Cardiac muscle cell (in vitro differentiated cells and primary cell): ENCODE measurements at regions not wholly inside any gene's neighbourhood (a gene's known extent, or its start where the extent isn't known, plus 50 kb on each side); places are given as distances from the start of the nearest gene placed in this dataset.

ENCODE experiments used
- DNase-seq, 2 donors: peaks; one replicate each; pipeline versions ENCODE4 v3.0.0 to v3.0.0-alpha.2; 2010 to 2017; ENCODE audit warnings: low read depth in 1 of 2, low spot score in 1 of 2
- H3K27ac ChIP-seq: fragments of 200-600 bp; sonication (generic); 2 replicates; pipeline ENCODE4 v1.5.1; 2016
- H3K27me3 ChIP-seq: fragments of 200-600 bp; sonication (generic); 2 replicates; pipeline ENCODE4 v1.6.0; 2016; ENCODE audit warnings: control low read depth
- H3K36me3 ChIP-seq: fragments of 200-600 bp; sonication (generic); 2 replicates; pipeline ENCODE4 v1.5.1; 2016; ENCODE audit warnings: control low read depth
- H3K4me1 ChIP-seq: fragments of 200-600 bp; sonication (generic); 2 replicates; pipeline ENCODE4 v1.8.1; 2017; ENCODE audit warnings: low read depth, mild to moderate bottlenecking, mixed run types
- H3K4me3 ChIP-seq: fragments of 200-600 bp; sonication (generic); 2 replicates; pipeline ENCODE4 v1.5.1; 2016; ENCODE audit warnings: mild to moderate bottlenecking
- H3K9me3 ChIP-seq: fragments of 200-600 bp; sonication (generic); 2 replicates; pipeline ENCODE4 v1.5.1; 2017; ENCODE audit warnings: low read depth, mild to moderate bottlenecking, control low read depth
- TF ChIP-seq, protein P1 (sequence below): IDR thresholded peaks from 2 replicates; pipeline ENCODE4 v1.5.1; 2012; ENCODE audit warnings: low read depth, mild to moderate bottlenecking, low read length

DNA sequence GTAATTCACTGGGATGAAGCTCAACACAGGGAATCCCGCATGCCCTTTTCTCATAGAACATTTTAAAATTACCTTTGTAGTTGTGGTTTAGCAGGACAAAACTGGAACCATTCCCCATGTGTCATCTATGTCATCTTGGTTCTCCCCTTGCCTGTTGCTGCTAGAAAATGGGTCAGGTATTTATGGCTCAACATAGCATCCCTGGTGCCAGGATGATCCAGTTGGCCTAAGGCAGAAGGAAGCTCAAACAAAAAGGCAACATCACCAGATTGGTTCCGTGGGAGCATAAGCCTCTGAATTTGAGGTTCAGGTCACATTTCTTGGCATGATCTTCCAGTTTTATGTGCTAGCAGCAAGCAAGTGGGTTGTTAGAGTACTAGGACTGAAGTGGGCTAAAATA lies 552.6 kb upstream of the BOD1L1 start:
- TF ChIP-seq, protein P1, sequence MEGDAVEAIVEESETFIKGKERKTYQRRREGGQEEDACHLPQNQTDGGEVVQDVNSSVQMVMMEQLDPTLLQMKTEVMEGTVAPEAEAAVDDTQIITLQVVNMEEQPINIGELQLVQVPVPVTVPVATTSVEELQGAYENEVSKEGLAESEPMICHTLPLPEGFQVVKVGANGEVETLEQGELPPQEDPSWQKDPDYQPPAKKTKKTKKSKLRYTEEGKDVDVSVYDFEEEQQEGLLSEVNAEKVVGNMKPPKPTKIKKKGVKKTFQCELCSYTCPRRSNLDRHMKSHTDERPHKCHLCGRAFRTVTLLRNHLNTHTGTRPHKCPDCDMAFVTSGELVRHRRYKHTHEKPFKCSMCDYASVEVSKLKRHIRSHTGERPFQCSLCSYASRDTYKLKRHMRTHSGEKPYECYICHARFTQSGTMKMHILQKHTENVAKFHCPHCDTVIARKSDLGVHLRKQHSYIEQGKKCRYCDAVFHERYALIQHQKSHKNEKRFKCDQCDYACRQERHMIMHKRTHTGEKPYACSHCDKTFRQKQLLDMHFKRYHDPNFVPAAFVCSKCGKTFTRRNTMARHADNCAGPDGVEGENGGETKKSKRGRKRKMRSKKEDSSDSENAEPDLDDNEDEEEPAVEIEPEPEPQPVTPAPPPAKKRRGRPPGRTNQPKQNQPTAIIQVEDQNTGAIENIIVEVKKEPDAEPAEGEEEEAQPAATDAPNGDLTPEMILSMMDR: no peak
- H3K4me1 ChIP-seq: peaks cover 4% of the 10 kb centered on the region

DNA sequence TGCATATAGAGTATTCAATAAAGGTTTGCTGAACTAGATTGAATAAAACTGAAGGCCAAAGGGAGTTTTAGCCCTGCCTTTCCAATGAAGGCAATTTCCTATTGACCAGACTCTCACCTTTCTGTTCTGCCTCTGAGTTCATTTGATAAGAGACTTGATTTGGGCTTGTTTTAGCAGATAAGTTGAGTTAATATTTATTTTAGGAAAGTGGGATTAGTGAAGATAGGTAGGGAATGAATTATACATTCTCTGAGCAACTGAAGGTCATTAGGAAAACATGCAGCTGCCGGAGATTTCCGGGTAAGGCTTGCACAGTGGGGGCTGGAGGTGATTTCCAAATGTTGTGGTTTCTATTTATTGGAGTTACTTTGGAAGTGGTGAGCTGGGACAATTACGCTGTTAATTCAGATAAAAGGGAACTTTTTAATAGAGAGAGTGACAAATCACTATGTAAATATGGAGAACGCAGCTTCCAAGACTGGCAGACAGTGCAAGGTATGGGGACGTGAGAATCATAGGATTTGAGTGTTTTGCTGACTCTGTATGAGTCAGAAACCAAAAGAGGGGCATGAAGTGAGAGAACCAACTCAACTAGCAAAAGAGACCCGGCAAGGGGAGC lies 553.6 kb upstream of the BOD1L1 start:
- Histone ChIP-seq H3K4me3 (no peak overlapping the region), H3K27ac (no peak overlapping the region), H3K36me3 (no peaks in the 10 kb centered on the region), H3K4me1 (peaks cover 4% of the 10 kb centered on the region), H3K9me3 (no peaks in the 10 kb centered on the region), H3K27me3 (no peaks in the 10 kb centered on the region)
- TF ChIP-seq, protein P1: no peak
- DNase-seq: peak in 1 of 2 donors; percentile 48

More for the DNA sequence above, 552.6 kb upstream of the BOD1L1 start:
- Histone ChIP-seq H3K27ac (no peak overlapping the region), H3K9me3 (no peaks in the 10 kb centered on the region), H3K27me3 (no peaks in the 10 kb centered on the region), H3K4me3 (no peak overlapping the region), H3K36me3 (no peaks in the 10 kb centered on the region)
- no peak for DNase-seq

DNA sequence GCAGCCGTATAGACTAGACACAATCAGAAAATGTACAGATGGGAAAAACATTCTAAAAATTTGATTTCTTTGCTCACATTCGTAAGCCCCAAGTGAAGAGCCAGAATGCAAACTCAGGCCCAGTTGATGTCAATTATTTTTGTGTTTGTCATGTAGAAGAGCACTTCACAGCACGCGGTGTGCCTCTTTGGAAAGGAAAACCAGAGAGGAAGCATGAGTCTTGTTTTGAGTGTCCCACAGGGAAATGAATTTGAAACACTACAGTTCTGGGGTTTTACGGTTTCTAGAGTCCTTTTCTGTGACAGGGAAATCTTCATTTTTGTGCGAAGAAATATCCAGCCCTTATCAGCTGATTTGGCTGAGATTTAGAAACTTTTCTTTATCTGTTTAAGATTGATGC lies 554.6 kb upstream of the BOD1L1 start:
- Histone ChIP-seq H3K4me1 (peaks cover 4% of the 10 kb centered on the region), H3K36me3 (no peaks in the 10 kb centered on the region)
- no peak for DNase-seq

DNA sequence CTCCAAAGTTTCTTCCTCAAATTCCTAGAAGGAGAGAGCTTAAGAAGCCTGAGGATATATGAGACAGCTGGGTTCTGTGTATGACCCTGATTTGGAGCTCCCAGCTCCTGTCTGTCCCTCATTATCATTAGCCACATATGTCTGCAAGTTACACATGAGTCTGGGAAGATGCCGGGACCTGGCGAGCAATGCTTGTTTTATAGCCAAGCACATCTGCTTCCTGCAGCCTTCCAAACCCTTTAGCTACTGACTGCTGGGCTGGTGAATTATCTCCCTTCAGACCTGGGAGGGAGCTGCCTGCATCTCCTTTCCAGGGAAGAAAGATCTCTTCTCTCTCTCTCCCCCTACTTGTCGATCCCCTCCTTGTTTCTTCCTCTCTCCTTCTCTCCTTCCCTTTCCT lies 556.7 kb upstream of the BOD1L1 start:
- Histone ChIP-seq H3K27ac (no peak overlapping the region), H3K9me3 (no peaks in the 10 kb centered on the region), H3K4me3 (no peak overlapping the region), H3K4me1 (peaks cover 4% of the 10 kb centered on the region), H3K36me3 (no peaks in the 10 kb centered on the region), H3K27me3 (no peaks in the 10 kb centered on the region)
- peak in 1 of 2 donors; percentile 76 for DNase-seq
- TF ChIP-seq, protein P1: no peak

More for the DNA sequence above, 554.6 kb upstream of the BOD1L1 start:
- Histone ChIP-seq H3K4me3 (no peak overlapping the region), H3K9me3 (no peaks in the 10 kb centered on the region), H3K27ac (no peak overlapping the region), H3K27me3 (no peaks in the 10 kb centered on the region)
- TF ChIP-seq, protein P1: no peak

GRCh38 chr4:14184767-14185166 lies 557.2 kb upstream of the BOD1L1 start:
- DNase-seq: no peak

More at GRCh38 chr4:14184767-14185166, 557.2 kb upstream of the BOD1L1 start:
- no peaks in the 10 kb centered on the region for H3K27me3 ChIP-seq
- no peaks in the 10 kb centered on the region for H3K36me3 ChIP-seq
- no peak overlapping the region for H3K4me3 ChIP-seq
- H3K27ac ChIP-seq: no peak overlapping the region
- no peaks in the 10 kb centered on the region for H3K9me3 ChIP-seq
- TF ChIP-seq, protein P1: no peak
- peaks cover 4% of the 10 kb centered on the region for H3K4me1 ChIP-seq
